GM19467 (cell line): ENCODE measurements at regions not wholly inside any gene's neighbourhood (a gene's known extent, or its start where the extent isn't known, plus 50 kb on each side); places are given as distances from the start of the nearest gene placed in this dataset.

Experiments
- ATAC-seq: cut with Tn5 transposase; IDR thresholded peaks from one replicate; pipeline ENCODE4 v1.9.1; 2021; ENCODE audit warnings: mild to moderate bottlenecking, moderate library complexity; ENCODE audit not compliant: unreplicated experiment

- no peak for ATAC-seq
Measured at GRCh38 chr5:35367526-35367925, 137.2 kb upstream of the PRLR start.

DNA sequence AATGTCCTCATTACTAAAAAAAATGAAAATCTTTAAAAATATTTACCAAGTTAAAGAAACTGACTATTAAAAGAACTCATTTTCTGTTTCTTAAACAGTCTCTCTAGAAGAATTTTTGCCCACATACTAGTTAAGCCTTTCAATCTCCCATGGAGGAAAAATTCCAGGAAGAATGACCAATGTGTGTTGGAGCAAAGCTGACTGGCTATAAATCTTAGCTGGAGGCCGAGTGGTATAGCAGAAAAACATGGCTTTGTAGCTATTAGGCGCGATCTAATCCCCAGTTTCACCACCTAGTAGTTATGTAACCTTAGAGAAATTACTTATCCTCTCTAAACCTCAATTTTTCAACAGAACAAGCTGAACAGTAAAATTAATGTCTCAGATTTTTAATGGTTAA, 135.5 kb upstream of the PRLR start:
- ATAC-seq: no peak

DNA sequence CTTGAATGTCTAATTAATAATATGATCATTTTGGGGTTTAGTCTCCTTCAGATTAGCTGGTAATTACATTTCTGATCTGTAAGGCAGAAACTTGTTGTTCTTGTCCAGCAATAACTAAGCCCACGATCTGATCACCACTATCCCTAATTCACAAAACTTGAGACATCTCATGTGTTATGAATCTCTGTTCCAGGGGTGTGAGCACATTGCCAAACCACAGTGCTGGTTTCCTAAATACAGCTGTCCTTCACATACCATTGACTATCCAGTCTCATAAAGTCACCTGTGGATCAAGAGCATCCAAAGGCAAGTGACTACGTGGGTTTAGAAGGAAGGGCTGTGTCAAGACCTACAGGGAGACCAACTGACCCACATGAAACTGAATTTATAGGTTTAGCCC, 134.1 kb upstream of the PRLR start:
- ATAC-seq: no peak

GRCh38 chr5:35363387-35363965, 133.2 kb upstream of the PRLR start:
- no peak for ATAC-seq

DNA sequence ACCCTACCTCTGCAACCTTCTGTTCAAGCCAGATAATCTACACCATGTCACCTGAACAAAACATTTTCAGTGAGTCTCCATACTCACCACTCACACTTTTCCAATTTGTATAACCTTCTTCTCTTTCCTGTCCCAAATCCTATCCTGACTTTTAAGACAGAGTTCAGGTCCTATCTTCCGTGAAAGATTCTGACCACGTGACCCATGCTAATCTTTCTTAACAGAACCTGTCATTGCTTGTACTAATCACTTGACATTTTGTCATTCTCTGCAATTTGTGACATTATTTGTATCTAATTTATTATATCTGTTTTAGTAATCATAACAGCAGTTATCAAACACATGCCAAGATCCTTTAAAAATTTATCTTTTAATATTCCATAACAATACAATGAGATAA, 132.5 kb upstream of the PRLR start:
- no peak for ATAC-seq

- no peak for ATAC-seq
Measured at GRCh38 chr5:35360671-35361070, 130.4 kb upstream of the PRLR start.

GRCh38 chr5:35359859-35360258, 129.6 kb upstream of the PRLR start:
- ATAC-seq: no peak

DNA sequence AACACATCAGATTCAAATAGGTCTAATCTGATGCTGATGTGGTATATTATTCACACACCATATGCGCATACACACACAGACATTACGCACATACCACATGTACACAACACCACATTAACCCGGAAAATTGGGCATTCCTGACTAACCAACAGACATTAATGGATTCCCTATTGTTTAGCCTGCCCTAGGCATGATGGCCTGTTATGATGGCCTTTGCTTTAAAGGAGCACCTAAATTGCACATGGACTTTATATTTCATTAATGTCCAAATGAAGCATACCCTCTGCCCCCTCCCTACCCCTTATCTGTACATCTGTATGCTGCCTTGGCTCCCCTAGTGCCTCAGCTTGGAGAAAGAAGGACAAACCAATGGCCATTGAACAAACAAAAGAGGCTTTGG, 127.7 kb upstream of the PRLR start:
- no peak for ATAC-seq

DNA sequence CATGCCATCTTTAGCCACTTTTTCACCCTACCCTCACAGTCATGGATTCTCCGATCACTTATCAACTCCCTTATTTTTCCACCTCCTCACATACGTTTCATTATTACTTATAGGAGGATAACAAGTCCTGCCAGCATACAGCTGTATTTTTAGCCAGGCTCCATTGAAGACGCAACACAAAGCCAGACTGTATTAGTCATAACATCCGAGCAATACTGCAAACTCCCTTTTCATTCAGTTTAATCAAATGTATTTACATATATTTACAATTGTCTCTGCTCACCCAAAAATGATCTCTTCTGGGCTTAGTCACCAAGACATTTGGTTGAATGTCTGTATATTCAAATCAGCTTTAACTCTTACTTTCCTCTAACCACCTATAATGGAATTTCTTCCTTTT, 126.4 kb upstream of the PRLR start:
- ATAC-seq: no peak

GRCh38 chr5:35354751-35355150, 124.5 kb upstream of the PRLR start:
- no peak for ATAC-seq

GRCh38 chr5:35345222-35345621, 114.9 kb upstream of the PRLR start:
- ATAC-seq: no peak

GRCh38 chr5:35342664-35343063, 112.4 kb upstream of the PRLR start:
- no peak for ATAC-seq

DNA sequence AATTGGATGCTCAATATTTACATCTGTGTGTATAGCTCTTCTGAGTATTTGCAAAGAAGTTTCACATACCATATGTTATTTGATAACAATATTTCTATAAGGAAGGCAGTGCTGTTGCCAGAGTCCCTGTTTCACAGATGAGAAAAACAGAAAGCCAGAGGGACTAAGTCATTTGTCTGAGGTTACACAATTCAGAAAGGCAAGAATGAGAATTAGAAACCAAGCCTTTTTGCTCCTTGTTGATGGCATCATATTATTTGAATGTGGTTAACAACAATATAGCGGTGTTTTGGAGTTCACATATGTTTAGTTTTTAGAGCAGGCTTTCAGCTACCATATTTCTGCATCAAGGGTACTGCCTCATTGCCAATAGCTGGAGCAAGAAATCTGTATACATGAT, 110.9 kb upstream of the PRLR start:
- no peak for ATAC-seq

DNA sequence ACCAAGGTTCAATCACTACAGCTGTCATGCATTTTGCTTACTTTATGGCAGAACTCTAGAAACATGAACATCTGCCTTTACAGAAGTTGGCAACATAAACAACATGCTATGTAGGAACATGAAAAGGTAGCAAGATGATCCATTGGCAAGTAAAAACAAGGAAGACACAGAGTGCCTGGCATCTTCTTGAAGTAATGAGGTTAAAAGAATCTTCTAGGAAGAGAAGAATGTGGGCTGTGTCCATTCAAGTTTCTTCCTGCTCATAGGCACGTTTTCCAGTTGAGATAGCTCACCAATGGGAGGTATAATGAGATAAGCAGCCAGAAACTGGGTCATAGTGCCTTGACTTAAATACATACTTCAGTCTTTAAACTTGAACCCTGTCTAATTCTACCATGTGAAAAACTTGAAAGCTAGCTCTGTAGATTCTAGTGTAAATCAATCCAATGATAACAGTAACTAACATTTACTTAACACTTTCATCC, 109.4 kb upstream of the PRLR start:
- no peak for ATAC-seq

DNA sequence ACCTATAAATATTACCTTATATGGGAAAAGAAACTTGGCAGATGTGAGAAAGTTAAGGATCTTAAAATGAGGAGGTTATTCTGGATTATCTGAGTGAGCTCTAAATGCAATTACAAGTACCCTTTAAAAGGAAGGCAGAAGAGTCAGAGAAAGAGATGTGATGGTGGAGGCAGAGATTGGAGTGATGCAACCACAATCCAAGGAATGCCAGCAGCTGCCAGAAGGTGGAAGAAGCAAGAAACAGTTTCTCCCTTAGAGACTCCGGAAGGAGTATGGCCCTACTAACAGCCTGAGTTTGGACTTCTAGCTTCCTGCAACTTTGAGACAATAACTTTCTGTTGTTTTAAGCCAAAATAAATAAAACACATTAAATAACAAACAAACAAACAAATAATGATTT, 108.7 kb upstream of the PRLR start:
- ATAC-seq: no peak

- no peak for ATAC-seq
Measured at GRCh38 chr5:35338157-35338453, 107.8 kb upstream of the PRLR start.

DNA sequence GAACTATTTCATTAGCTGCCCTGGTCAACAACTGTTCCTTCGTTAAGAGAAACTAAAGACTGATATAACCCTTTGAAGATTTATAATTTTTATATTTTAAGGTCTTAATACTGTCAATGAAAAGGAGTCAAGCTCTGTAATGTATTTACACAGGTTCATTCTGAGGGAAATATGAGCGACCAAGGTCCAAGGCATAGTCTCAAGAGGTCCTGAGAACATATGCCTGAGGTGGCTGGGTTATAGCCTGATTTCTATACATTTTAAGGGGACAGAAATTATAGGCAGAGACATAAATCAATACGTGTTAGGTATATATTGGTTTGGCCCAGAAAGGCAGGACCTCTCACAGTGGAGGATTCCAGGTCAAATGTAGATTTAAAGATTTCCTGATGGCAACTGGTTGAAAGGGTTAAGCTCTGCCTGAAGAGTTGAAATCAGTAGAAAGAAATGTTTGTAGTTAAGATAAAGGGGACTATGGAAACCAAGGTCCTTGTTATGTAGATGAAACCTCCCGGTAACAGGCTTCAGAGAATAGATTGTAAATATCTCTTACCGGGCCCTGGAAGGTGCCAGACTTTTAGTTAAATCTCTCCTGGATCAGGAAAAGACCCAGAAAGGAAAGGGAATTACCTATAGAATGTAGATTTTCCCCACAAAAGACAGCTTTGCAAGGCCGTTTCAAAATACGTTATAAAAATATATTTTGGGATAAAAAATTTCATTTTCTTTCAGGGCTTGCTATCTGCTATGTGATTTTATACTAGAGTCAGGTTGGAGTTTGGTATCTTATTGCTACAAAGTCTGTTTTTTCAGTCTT, 107.3 kb upstream of the PRLR start:
- no peak for ATAC-seq

DNA sequence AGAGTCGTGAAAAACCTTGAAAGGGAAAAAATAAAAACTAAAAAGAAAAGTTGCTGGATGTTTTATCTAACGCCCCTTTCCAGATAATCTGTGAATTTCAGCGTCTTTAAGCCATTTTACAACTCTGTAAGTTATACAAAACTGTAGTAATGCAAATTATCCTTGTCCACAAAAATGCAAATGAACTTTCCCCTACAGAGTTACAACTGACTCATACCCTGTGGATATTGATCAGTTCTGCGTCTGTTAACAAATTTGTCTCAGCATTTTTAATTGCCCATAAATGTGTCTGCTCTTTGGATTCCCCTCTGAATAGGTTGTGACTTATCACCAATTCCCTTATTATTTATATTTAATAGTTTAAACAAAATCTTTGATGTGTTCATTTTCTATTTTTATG, 105.9 kb upstream of the PRLR start:
- ATAC-seq: no peak

- ATAC-seq: no peak
Measured at GRCh38 chr5:35335752-35336151, 105.5 kb upstream of the PRLR start.

- ATAC-seq: no peak
Measured at GRCh38 chr5:35333366-35333765, 103.1 kb upstream of the PRLR start.

DNA sequence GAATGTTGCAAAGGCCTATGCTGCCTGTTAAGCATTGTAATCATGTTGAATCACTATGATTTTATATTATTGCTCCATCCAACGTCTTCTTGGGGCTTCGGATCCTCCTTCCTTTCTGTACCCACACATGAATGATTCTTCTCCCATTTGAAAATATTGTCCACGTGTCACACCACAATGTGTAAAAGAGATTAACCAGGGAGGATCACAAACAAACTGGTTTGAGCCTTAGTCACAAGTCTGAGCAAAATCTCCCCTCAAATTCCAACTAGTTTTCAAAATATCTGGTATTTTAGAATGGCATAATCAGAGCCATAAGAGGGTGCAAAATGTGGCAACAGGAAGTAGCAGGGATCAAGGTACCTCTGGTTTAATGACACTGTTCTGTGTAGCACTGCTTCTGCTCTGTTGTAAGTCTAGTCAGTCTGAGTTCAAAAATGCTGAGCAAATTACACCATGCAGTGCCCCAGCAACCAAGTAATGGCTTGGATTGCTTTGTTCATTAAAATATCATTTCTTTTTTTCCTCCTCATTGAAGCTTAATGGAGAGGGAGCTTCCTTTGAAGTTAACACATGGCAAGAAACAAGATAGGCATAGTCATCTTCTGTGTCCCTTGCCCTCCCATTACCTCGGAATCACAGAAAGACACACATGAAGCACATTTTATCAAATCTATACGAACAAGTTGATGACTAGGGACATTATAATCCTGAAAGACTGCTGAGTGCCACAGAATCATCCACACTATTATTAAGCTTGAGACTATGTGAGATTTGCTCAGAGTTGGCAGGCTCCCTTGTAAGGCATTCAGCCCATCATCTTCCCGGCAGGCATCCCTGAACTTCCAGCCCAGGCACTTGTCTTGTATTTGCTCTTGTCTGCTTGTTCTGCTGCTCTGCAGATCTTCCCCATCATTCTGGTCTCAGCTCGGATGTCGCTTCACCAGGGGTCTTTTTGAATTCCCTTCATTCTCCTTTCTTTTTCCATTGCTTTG, 102.0 kb upstream of the PRLR start:
- ATAC-seq: no peak

DNA sequence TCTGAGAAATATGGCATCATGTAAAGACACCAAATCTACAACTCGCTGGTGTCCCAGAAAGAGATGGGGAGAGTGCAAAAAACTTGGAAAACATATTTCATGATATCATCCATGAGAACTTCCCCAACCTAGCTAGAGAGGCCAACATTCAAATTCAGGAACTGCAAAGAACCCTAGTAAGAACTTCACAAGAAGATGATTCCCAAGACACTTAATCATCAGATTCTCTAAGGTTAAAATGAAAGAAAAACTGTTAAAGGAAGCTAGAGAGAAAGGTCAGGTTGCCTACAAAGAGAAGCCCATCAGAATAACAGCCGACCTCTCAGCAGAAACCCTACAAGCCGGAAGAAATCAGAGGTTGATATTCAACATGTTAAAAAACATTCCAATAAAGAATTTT, 95.5 kb upstream of the PRLR start:
- no peak for ATAC-seq
